Endothelial cell of umbilical vein (primary cell): ENCODE measurements at regions not wholly inside any gene's neighbourhood (a gene's known extent, or its start where the extent isn't known, plus 50 kb on each side); places are given as distances from the start of the nearest gene placed in this dataset.
"Not testable (repeated sequence)": the region's sequence is repeated elsewhere in the genome, so short reads cannot be mapped to it uniquely, and the experiment has no call there.

Experiments used
- BruUV-seq: library from RNA; stranded (reverse); fragments of 400-500 nt; replicated peaks from 2 replicates; lab custom pipeline; 2021; lab: Mats Ljungman, UMichigan
- CTCF ChIA-PET: fragments of 300-600, 350-600 bp; sonication (Branson Sonifier 250); formaldehyde crosslinking; loops from one replicate; lab custom pipeline; 2021; ENCODE audit warnings: antibody characterized with exemption, inconsistent platforms; lab: Charles Lee
- POLR2A ChIA-PET: fragments of 300-600, 350-600 bp; sonication (Branson Sonifier 250); formaldehyde crosslinking; loops from one replicate; lab custom pipeline; 2021; ENCODE audit warnings: antibody characterized with exemption, inconsistent platforms; lab: Charles Lee
- DNase-seq: peaks from one replicate; pipeline ENCODE4 v3.0.0-alpha.2; 2011; ENCODE audit warnings: low read depth, low spot score
- FAIRE-seq: peaks from 2 replicates; lab custom pipeline; 2011; peaks lifted over from hg19 to GRCh38; lab: Jason Lieb, UNC
- H2AFZ ChIP-seq: 2 replicates; pipeline ENCODE4 v1.6.0; 2012; ENCODE audit warnings: low read depth, low read length, control low read depth, inconsistent platforms
- H3K27ac ChIP-seq: 2 replicates; pipeline ENCODE4 v1.5.1; 2011; ENCODE audit warnings: low read depth, mild to moderate bottlenecking, control low read depth, low read length, moderate library complexity; ENCODE audit not compliant: insufficient read depth
- H3K27me3 ChIP-seq, 2 experiments: 2 replicates each; pipeline versions ENCODE4 v1.6.0 to v1.6.1; 2011; ENCODE audit warnings: low read length in 2 of 2, mixed read lengths in 1 of 2; ENCODE audit not compliant: control insufficient read depth in 2 of 2, insufficient read depth in 2 of 2
- H3K36me3 ChIP-seq, 2 experiments: 2 replicates in 1 of 2; 3 replicates in 1 of 2; pipeline ENCODE4 v1.5.1; 2011; ENCODE audit warnings: low read length in 2 of 2, mild to moderate bottlenecking in 1 of 2, moderate library complexity in 1 of 2; ENCODE audit not compliant: control insufficient read depth in 2 of 2, insufficient read depth in 2 of 2; ENCODE audit errors: extremely low read depth in 1 of 2
- H3K4me1 ChIP-seq: 3 replicates; pipeline ENCODE4 v1.5.1; 2011; ENCODE audit warnings: mild to moderate bottlenecking, low read length; ENCODE audit not compliant: control insufficient read depth, insufficient read depth; ENCODE audit errors: extremely low read depth
- H3K4me2 ChIP-seq: 2 replicates; pipeline ENCODE4 v1.6.1; 2011; ENCODE audit warnings: low read length, control low read depth, mixed read lengths; ENCODE audit not compliant: insufficient read depth
- H3K4me3 ChIP-seq, 3 experiments: fragments of 200-600 bp in 1 of 3; sonication (generic), shearing (Covaris generic) in 1 of 3; replicated peaks in 1 of 3; 2 replicates each; pipeline ENCODE4 v1.5.1; 2011 to 2016; ENCODE audit warnings: control low read depth in 3 of 3, low read length in 3 of 3, mild to moderate bottlenecking in 2 of 3, inconsistent platforms in 1 of 3, low read depth in 1 of 3, moderate library complexity in 1 of 3; ENCODE audit not compliant: insufficient read depth in 1 of 3
- H3K79me2 ChIP-seq: 2 replicates; pipeline ENCODE4 v1.6.0; 2012; ENCODE audit warnings: low read length, inconsistent platforms; ENCODE audit not compliant: control insufficient read depth, insufficient read depth
- H3K9ac ChIP-seq: replicated peaks from 2 replicates; pipeline ENCODE3; 2011; ENCODE audit warnings: low read length, control low read depth; ENCODE audit not compliant: insufficient read depth; ENCODE audit errors: extremely low read depth
- H3K9me1 ChIP-seq: replicated peaks from 3 replicates; pipeline ENCODE4 v1.6.0; 2011; ENCODE audit warnings: mild to moderate bottlenecking, low read length; ENCODE audit not compliant: control insufficient read depth, insufficient read depth; ENCODE audit errors: extremely low read depth
- H3K9me3 ChIP-seq: replicated peaks from 2 replicates; pipeline ENCODE4 v1.5.1; 2012; ENCODE audit warnings: low read length, inconsistent platforms; ENCODE audit not compliant: control insufficient read depth, insufficient read depth
- H4K20me1 ChIP-seq: replicated peaks from 2 replicates; pipeline ENCODE3; 2011; ENCODE audit warnings: mild to moderate bottlenecking, low read length; ENCODE audit not compliant: control insufficient read depth, insufficient read depth; ENCODE audit errors: extremely low read depth
- EZH2 ChIP-seq: IDR thresholded peaks from 2 replicates; pipeline ENCODE4 v1.6.1; 2012; ENCODE audit warnings: borderline replicate concordance, low read depth, mild to moderate bottlenecking, moderate library complexity, low read length, inconsistent platforms; ENCODE audit not compliant: severe bottlenecking
- FOS ChIP-seq: IDR thresholded peaks from 2 replicates; pipeline ENCODE4 v1.6.1; 2011; ENCODE audit warnings: mild to moderate bottlenecking, low read length, moderate library complexity, borderline replicate concordance; ENCODE audit not compliant: insufficient read depth
- JUN ChIP-seq: IDR thresholded peaks from 2 replicates; pipeline ENCODE4 v1.6.1; 2011; ENCODE audit warnings: borderline replicate concordance, low read depth; ENCODE audit not compliant: insufficient read length, insufficient read depth
- MYC ChIP-seq: IDR thresholded peaks from one replicate; pipeline ENCODE4 v1.6.1; 2011; ENCODE audit warnings: mild to moderate bottlenecking, low read depth, low read length
- POLR2A ChIP-seq: IDR thresholded peaks from 2 replicates; pipeline ENCODE4 v1.6.1; 2012; ENCODE audit warnings: low read depth, mild to moderate bottlenecking, control low read depth, low read length
- dilution Hi-C: fragments of 300-500 bp; cut with MboI; formaldehyde crosslinking; loops from one replicate; pipeline ENCODE4 v1.15.0; 2019; ENCODE audit warnings: low sequenced_read_pairs; ENCODE audit not compliant: extremely low pct_ligation_motif_present
- intact Hi-C: fragments of 100-400 bp; cut with micrococcal nuclease; formaldehyde crosslinking; loops from one replicate; pipeline ENCODE4 v1.10.0; 2022
- TF ChIP-seq, protein P1 (sequence below), 2 donors: IDR thresholded peaks; 1 replicate in 1 of 2; 2 replicates in 1 of 2; pipeline ENCODE4 v1.5.1; 2011; ENCODE audit warnings: low read length in 2 of 2, mild to moderate bottlenecking in 2 of 2, moderate library complexity in 2 of 2, control low read depth in 1 of 2, inconsistent platforms in 1 of 2, low read depth in 1 of 2; ENCODE audit not compliant: insufficient read depth in 1 of 2; ENCODE audit errors: extremely low read depth in 1 of 2
- TF ChIP-seq, protein P2 (sequence below): IDR thresholded peaks from 2 replicates; pipeline ENCODE4 v1.6.1; 2011; ENCODE audit not compliant: insufficient read depth, insufficient read length

DNA sequence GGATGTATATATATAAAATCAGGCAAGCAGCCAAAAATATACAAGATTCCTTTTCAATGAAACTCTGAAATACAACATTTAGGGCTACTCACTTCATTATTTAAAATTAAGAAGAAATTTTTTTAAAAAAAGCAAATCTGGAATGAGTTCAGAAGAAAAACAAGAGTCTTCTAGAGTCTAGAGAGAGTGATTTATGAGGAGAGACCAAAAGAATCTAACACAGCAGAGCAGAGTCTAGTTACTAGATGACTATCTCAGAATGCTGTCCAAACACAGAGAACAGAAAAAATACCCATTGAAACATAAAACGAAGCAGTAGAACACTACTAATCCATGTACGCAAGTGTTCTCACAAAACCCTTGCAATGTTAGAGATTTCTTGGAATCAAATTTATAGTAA, 275.2 kb upstream of the CBLB start:
- Histone ChIP-seq H4K20me1 (no peaks in the 10 kb centered on the region), H3K4me2 (no peak overlapping the region), H2AFZ (no peak overlapping the region), H3K36me3 (no peaks in the 10 kb centered on the region), H3K4me1 (no peaks in the 10 kb centered on the region), H3K27me3 (no peaks in the 10 kb centered on the region), H3K4me3 (no peak overlapping the region), H3K9ac (no peak overlapping the region), H3K27ac (no peak overlapping the region), H3K79me2 (no peaks in the 10 kb centered on the region), H3K9me1 (no peaks in the 10 kb centered on the region), H3K9me3 (no peaks in the 10 kb centered on the region)
- BruUV-seq = no TSS peak
- DNase-seq (no peak), FAIRE-seq (no peak)
- intact Hi-C loops = no loop called here
- TF ChIP-seq, protein P1, sequence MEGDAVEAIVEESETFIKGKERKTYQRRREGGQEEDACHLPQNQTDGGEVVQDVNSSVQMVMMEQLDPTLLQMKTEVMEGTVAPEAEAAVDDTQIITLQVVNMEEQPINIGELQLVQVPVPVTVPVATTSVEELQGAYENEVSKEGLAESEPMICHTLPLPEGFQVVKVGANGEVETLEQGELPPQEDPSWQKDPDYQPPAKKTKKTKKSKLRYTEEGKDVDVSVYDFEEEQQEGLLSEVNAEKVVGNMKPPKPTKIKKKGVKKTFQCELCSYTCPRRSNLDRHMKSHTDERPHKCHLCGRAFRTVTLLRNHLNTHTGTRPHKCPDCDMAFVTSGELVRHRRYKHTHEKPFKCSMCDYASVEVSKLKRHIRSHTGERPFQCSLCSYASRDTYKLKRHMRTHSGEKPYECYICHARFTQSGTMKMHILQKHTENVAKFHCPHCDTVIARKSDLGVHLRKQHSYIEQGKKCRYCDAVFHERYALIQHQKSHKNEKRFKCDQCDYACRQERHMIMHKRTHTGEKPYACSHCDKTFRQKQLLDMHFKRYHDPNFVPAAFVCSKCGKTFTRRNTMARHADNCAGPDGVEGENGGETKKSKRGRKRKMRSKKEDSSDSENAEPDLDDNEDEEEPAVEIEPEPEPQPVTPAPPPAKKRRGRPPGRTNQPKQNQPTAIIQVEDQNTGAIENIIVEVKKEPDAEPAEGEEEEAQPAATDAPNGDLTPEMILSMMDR (IDR thresholded peaks at IDR 0.05; ENCODE audit: extremely low read depth in 1 of 2, insufficient read depth in 1 of 2, low read depth in 1 of 2, low read length in 2 of 2) = no peak
- TF ChIP-seq JUN (no peak), POLR2A (no peak), FOS (no peak), MYC (no peak), EZH2 (no peak)
- TF ChIP-seq, protein P2, sequence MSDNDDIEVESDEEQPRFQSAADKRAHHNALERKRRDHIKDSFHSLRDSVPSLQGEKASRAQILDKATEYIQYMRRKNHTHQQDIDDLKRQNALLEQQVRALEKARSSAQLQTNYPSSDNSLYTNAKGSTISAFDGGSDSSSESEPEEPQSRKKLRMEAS = no peak
- dilution Hi-C loops = no loop called here
- ChIA-PET POLR2A (no interaction called here), CTCF (no interaction called here)

DNA sequence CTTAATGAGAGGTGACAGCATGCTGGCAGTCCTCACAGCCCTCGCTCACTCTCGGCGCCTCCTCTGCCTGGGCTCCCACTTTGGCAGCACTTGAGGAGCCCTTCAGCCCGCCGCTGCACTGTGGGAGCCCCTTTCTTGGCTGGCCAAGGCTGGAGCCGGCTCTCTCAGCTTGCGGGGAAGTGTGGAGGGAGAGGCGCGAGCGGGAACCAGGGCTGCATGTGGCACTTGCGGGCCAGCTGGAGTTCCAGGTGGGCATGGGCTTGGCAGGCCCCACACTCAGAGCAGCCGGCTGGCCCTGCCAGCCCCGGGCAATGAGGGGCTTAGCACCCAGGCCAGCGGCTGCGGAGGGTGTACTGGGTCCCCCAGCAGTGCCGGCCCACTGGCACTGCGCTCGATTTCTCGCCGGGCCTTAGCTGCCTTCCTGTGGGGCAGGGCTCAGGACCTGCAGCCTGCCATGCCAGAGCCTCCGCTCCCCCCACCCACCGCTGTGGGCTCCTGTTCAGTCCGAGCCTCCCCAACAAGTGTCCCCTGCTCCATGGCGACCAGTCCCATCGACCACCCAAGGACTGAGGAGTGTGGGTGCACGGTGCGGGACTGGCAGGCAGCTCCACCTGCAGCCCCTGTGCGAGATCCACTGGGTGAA, 279.7 kb upstream of the CBLB start:
- dilution Hi-C loops, POLR2A ChIA-PET, FAIRE-seq: not testable (repeated sequence)

More for the DNA sequence above, 279.7 kb upstream of the CBLB start:
- H3K4me1 ChIP-seq, intact Hi-C loops, CTCF ChIA-PET, H4K20me1 ChIP-seq, H3K9me3 ChIP-seq, H3K27me3 ChIP-seq, H3K4me3 ChIP-seq, BruUV-seq, H2AFZ ChIP-seq, H3K27ac ChIP-seq, DNase-seq, H3K9ac ChIP-seq, H3K4me2 ChIP-seq, H3K79me2 ChIP-seq, H3K9me1 ChIP-seq, H3K36me3 ChIP-seq: not testable (repeated sequence)
